ENCODE measurements at regions not wholly inside any gene's neighbourhood (a gene's known extent, or its start where the extent isn't known, plus 50 kb on each side); places are given as distances from the start of the nearest gene placed in this dataset.

GRCh38 chr14:65348137-65348536 is 64.4 kb upstream of the FUT8 start (continued):
- TF ChIP-seq CREB1 (CRISPR knock-in tag; IDR thresholded peaks at IDR 0.05; ENCODE audit: low read depth) (no peak), EZH2 (IDR thresholded peaks at IDR 0.05; ENCODE audit: low read depth, unreplicated experiment) (no peak), CTCF (conservative IDR thresholded peaks at IDR 0.05; ENCODE audit: low read depth in 2 of 2) (no peak), POLR2AphosphoS5 (IDR thresholded peaks at IDR 0.05; ENCODE audit: low read depth) (no peak), EZH2phosphoT487 (IDR thresholded peaks at IDR 0.05; ENCODE audit: unreplicated experiment) (no peak), ZNF331 (CRISPR knock-in tag; IDR thresholded peaks at IDR 0.05; ENCODE audit: low read depth) (no peak), REST (IDR thresholded peaks at IDR 0.05; ENCODE audit: unreplicated experiment) (no peak), JUNB (IDR thresholded peaks at IDR 0.05; ENCODE audit: unreplicated experiment) (no peak)

- Histone ChIP-seq H3K4me1 (ENCODE audit: insufficient read depth) (no peaks in the 10 kb centered on the region; the same call in 1 of the 2 replicates), H3K4me3 (no peak overlapping the region), H3F3A (replicated peaks; ENCODE audit: low read depth) (no peaks in the 10 kb centered on the region), H3K36me3 (ENCODE audit: insufficient read depth) (no peaks in the 10 kb centered on the region), H3K79me2 (replicated peaks; ENCODE audit: insufficient read depth) (no peaks in the 10 kb centered on the region), H3K27me3 (ENCODE audit: insufficient read depth) (no peaks in the 10 kb centered on the region), H3K9me2 (ENCODE audit: insufficient read depth) (0 out of 2 replicates have a peak, but pooled peaks cover 5% of the 10 kb centered on the region), H3K4me2 (no peak overlapping the region), H4K20me1 (replicated peaks; ENCODE audit: insufficient read depth) (no peaks in the 10 kb centered on the region), H3K27ac (ENCODE audit: low read depth) (no peak overlapping the region), H2AFZ (no peak overlapping the region)
- H3K4me1 Mint-ChIP-seq: peaks cover 5% of the 10 kb centered on the region; the same call in 2 of the 3 replicates
- no peak overlapping the region for H3K27ac Mint-ChIP-seq
- H3K4me3 Mint-ChIP-seq: no peak overlapping the region
- DNase-seq (ENCODE audit: low spot score) (no peak), ATAC-seq (no peak)
- no peaks in the 10 kb centered on the region for H3K9me3 Mint-ChIP-seq
- H3K36me3 Mint-ChIP-seq (ENCODE audit: low read depth): no peaks in the 10 kb centered on the region
- H3K27me3 Mint-ChIP-seq (ENCODE audit: insufficient read depth, low read depth, poor library complexity): peaks cover 8% of the 10 kb centered on the region
- TF ChIP-seq JUNB (IDR thresholded peaks at IDR 0.05; ENCODE audit: unreplicated experiment) (no peak), ZNF114 (CRISPR knock-in tag; IDR thresholded peaks at IDR 0.05) (no peak), CTCF (conservative IDR thresholded peaks at IDR 0.05; ENCODE audit: low read depth in 2 of 2) (no peak), POLR2AphosphoS5 (IDR thresholded peaks at IDR 0.05; ENCODE audit: low read depth) (no peak), CREB1 (CRISPR knock-in tag; IDR thresholded peaks at IDR 0.05; ENCODE audit: low read depth) (no peak), REST (IDR thresholded peaks at IDR 0.05; ENCODE audit: unreplicated experiment) (no peak), EZH2 (IDR thresholded peaks at IDR 0.05; ENCODE audit: low read depth, unreplicated experiment) (no peak), EZH2phosphoT487 (IDR thresholded peaks at IDR 0.05; ENCODE audit: unreplicated experiment) (no peak), ZNF331 (CRISPR knock-in tag; IDR thresholded peaks at IDR 0.05; ENCODE audit: low read depth) (no peak), NANOG (IDR thresholded peaks at IDR 0.05; ENCODE audit: borderline replicate concordance) (no peak), STAT1 (IDR thresholded peaks at IDR 0.05; ENCODE audit: unreplicated experiment) (no peak), ETS1 (IDR thresholded peaks at IDR 0.05) (no peak)
These were observed 63.4 kb upstream of the FUT8 start for GRCh38 chr14:65349100-65349499.

Measured in GM23338 (cell line).